GM12874 (cell line): ENCODE measurements at regions not wholly inside any gene's neighbourhood (a gene's known extent, or its start where the extent isn't known, plus 50 kb on each side); places are given as distances from the start of the nearest gene placed in this dataset.

Experiments used
- CTCF ChIP-seq: IDR thresholded peaks from 2 replicates; pipeline ENCODE4 v1.5.1; 2011; ENCODE audit warnings: low read depth, mild to moderate bottlenecking, control low read depth, low read length, moderate library complexity; ENCODE audit not compliant: insufficient read depth

- TF ChIP-seq CTCF = no peak
Measured at GRCh38 chr22:44604455-44604854, 97.5 kb upstream of the PRR5 start.

GRCh38 chr22:44603767-44604166 lies 98.2 kb upstream of the PRR5 start:
- TF ChIP-seq CTCF = no peak

DNA sequence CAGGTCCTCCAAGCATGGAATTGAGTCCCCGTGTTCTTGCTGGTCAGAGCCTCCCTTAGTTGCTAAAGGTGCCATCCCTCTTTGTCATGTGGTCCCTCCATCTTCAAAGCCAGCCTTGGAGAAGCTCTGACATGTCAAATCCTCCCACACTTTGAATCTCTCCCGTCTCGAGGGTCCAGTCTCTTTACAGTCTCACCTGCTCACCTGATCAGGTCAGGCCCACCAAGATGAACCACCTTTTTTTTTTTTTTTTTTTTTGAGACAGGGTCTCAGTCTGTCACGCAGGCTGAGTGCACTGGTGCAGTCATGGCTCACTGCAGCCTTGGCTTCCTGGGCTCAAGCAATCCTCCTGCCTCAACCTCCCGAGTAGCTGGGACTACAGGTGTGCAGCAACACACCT lies 100.3 kb upstream of the PRR5 start:
- TF ChIP-seq CTCF = no peak

DNA sequence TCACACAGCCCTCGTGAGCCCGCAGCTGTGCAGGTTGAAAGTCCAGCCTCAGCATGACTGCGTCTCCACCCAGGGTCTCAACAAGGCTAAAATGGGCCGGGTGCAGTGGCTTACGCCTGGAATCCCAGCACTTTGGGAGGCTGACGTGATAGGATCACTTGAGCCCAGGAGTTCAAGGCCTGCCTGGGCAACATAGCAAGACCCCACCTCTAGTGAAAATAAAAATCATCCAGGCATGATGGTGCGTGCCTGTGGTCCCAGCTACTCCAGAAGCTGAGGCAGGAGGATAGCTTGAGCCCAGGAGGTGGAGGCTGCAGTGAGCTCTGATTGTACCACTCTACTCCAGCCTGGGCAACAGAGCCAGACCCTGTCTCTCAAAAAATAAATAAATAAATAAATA lies 100.8 kb upstream of the PRR5 start:
- no peak for TF ChIP-seq CTCF

- TF ChIP-seq CTCF = no peak
Measured at GRCh38 chr22:44600207-44600785, 101.7 kb upstream of the PRR5 start.

DNA sequence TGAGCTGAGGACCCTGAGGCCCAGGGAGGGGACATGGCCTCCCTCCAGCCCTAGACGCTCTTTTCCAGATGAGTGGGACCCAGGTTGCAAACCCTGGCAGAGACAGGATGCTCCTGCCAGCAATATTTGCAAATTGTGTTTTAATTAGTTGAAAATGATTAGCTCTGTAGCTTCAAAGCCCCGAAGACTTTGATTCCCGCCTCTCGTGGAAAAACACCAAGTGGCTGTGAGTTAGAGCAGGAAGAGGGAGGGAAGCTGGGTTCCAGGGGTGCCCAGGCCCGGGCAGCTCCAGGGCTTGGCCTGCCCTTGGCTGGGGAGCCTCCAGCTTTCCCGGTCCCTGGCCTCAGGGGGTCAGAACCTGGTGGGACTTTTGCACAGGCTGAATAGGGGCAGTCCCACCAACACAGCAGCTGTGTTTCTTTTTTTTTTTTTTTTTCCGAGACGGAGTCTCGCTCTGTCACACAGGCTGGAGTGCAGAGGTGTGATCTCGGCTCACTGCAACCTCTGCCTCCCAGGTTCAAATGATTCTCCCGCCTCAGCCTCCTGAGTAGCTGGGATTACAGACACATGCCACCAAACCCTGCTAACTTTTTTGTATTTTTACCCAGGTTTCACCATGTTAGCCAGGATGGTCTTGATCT lies 101.6 kb upstream of the RTL6 start:
- no peak for TF ChIP-seq CTCF

GRCh38 chr22:44599084-44599483 lies 101.1 kb upstream of the RTL6 start:
- TF ChIP-seq CTCF = no peak
